ENCODE measurements at regions not wholly inside any gene's neighbourhood (a gene's known extent, or its start where the extent isn't known, plus 50 kb on each side); places are given as distances from the start of the nearest gene placed in this dataset.
"Not testable (repeated sequence)": the region's sequence is repeated elsewhere in the genome, so short reads cannot be mapped to it uniquely, and the experiment has no call there.

DNA sequence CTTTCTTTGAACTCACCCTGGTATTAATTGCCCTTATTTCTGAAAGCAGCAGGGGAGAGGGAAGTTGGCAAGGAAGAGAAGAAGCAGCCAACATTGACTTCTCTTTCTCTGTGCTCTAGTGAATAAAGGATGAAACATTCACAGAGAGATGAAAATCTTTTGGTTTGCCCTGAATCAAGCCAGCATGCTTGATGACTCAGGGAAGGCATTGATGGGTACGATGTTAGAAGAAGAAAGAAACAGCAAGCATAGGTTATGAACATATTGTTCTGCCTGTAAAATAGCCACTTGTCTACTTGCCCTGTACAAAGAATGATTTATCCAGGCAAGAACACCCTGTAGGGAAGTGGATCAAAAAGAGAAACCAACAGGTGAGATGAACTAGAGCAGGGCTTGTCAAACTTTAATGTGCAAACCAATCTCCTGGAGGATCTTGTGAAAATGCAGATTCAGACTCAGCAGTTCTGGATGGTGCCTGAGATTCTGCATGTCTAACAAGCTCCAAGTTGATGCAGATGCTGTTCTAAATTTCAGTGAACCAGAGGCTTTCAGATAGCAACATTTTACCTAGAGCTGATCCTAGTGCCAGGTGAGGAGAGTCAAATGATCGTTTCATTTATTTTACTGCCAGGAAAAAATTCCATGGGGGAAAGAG lies 586.6 kb upstream of the TLE4 start:
- DNase-seq = peak; percentile 34

DNA sequence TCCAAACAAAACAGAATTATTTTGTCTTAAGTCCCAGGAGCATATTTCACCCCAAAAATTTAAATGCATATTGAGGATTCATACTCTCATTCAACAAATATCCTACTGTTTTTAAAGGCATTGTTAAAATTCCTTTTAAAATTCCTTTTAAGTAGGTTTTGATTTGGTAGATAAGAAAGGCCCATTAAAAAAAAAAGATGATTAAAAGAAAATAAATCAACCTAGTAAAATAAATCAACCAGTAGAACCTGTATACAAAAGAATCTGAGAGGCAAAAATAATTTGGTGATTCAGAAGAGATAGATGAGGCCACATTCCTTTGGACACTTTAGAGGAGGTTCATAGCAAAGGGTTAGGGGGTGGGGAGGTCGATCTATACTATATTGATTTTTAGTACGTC lies 585.3 kb upstream of the TLE4 start:
- peak; percentile 33 for DNase-seq

DNA sequence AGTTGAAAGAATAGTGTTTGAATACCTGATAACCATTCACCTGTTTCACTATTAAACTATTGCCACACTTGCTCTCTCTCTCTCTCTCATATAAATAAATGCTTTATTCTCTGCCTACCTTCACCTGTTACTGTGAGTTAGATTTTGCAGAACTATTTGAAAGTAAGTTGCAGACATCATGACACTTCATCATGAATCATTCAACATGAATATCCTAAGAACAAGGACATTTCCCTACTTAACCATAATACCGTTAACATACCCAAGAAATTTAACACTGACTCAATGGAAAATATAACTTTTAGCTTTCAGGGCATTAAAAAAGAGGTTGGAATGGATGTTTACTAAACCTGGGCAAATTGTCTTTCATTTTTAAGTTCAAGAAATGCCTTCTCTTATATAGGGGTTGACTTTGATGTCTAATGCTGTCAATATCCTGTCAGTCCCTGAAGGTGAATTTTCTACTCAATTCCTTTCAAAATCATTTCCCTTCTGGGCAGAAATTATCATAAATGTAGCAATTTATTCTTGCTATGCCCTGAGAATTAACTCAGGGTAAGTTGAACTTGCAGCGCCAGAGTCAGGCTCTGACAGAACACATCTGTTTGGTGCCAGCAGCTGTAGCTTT lies 582.6 kb upstream of the TLE4 start:
- DNase-seq = no peak

DNA sequence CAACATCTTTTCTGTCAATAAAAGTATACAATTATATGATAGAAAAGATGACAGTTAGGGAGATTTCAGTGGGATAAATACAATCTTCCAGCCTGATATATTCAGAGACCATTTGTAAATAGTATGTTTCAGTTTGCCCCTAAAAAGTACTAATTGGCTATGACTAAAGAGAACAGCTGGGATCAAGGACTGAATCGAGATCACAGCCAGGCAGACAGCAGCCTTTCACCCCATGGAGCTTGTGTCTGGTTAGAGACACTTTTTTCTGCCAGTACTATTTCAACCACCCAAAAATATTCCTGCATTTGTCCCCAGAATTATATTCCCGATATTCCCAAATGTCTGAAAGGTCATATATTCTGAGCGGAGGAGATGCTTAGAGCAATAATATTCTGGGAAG lies 577.3 kb upstream of the TLE4 start:
- DNase-seq = no peak

DNA sequence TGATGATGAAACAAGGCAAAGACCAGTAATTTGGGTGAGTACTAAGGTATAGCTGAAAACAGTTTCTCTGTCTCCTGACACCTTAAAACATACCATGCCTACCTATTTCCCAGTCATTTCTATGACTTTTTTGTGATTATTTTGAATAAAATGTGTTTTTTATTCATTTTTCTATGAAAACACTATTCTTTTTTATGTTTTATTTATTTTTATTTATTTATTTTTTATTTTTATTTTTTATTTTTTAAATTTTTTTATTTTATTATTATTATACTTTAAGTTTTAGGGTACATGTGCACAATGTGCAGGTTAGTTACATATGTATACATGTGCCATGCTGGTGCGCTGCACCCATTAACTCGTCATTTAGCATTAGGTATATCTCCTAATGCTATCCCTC lies 576.8 kb upstream of the TLE4 start:
- not testable (repeated sequence) for DNase-seq

DNA sequence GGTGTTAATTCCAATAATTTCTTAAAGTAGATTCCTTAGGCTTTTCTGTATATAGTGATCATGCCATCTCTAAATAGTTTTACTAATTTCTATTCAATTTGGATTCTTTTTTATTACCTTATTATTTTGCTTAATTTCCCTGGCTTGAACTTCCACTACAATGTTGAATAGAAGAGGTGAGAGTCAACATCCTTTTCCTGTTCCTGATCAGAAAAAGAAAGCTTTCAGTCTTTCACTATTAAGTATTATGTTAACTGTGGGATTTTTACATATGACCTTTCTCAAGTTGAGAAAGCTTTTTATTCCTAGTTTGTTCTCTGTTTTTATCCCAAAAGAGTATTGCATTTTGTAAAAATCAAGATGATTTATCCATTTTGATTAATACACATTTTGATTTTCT lies 574.5 kb upstream of the TLE4 start:
- DNase-seq = no peak

DNA sequence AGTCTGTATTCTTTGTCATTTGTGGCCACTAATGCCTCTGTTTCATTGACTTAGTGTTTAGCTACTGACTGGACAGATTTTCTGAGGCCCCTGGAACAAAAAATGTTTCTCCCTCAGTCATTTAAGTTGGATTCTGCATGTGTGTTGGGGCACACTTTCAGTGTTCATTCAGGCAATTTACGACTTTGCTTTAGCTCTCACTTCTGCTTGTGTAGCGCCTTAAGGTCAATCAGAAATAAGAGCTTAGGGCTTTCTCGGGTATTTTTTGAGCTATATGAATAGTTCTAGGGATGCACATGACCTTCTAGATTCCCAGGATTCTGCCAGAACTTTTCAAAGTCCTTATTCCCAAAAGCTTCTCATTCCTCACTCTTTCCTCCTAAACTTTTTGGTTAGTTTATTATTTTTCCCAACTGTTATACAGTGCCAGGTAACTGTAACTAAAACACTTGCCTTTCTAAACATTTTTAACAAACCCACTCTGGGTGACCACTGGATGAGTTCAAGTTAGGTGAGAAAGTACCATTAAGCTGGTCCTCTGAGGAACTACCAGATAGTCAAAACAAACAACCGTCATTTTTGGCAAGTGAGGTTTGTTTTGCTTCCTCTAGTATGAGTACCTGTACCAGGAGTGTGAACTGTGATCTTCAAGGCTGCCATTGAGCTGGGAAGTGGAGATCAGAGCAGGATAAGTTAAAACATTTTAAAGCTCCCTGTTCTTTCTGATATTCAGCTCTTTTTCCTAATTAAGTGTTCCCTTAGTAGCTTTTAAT lies 571.3 kb upstream of the TLE4 start:
- DNase-seq = no peak

DNA sequence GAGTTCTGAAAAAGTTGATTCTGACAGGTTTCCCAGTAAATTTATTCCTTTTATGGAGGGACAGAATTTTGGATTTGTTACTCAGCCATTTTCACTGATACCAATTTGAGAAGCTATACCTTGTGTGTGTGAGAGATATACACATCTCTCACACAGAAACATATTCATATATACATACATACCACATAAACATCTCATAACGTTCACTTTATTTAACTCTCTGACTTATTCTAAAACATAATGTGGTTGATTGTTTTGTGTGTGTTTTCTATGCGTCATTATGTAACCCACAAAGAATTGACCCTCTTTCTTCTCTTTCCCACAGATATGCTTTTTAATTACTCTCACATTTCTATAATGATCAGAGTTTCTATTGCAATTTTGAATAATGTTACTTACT lies 570.8 kb upstream of the TLE4 start:
- no peak for DNase-seq

DNA sequence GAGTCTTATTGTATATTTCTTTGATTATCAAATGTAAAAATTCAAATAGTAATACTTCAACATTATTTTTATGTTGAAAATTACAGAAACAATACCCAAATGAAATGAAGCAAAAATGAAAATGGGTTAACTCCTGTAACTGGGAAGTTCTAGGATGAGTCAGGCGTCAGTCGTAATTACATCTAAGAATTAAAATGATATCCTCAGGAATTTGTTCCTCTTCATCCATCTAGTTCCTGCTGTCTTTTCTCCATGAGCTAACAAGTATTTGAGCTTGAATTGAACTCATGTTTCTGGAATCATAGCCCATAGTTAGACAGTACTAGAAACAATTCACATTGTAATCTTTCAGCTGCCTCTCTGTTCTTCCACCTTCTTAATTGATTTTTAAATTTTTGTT lies 568.3 kb upstream of the TLE4 start:
- DNase-seq = no peak

DNA sequence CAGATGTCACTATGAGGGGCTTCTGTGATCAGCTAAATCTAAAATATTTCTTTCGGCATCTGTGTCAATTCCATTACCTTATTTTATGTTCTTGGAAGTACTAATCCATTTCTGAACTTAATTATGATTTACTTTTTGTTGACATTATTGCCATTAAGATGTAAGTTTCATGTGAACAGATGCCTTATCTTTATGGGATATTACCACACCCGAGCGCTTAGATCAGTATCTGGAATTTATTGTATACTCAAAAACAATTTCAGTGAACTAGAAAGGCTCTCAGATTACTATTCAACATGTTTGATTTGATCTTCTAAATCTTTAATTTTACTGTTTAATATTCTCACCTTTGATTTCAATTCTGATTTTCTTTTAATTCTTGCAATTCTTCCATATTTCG lies 567.7 kb upstream of the TLE4 start:
- no peak for DNase-seq

DNA sequence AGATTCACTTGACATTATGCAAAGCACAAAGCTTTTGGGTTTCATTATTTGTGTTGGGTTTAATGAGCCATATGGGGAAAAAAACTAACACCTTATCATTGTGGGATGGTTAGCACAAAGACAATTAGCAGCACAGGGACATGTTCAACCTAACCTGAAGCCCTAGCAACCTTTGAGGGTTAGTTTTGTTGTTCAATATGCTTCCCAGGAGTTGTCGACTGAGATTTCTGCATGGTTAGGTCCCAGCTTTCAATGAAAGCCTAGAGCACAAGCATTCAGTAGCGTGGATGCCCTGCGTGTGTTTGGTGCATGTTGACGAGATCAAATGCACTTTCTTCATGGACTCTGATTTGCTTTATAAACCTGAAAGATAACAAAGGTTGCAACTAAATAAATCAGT lies 565.2 kb upstream of the TLE4 start:
- DNase-seq = no peak

DNA sequence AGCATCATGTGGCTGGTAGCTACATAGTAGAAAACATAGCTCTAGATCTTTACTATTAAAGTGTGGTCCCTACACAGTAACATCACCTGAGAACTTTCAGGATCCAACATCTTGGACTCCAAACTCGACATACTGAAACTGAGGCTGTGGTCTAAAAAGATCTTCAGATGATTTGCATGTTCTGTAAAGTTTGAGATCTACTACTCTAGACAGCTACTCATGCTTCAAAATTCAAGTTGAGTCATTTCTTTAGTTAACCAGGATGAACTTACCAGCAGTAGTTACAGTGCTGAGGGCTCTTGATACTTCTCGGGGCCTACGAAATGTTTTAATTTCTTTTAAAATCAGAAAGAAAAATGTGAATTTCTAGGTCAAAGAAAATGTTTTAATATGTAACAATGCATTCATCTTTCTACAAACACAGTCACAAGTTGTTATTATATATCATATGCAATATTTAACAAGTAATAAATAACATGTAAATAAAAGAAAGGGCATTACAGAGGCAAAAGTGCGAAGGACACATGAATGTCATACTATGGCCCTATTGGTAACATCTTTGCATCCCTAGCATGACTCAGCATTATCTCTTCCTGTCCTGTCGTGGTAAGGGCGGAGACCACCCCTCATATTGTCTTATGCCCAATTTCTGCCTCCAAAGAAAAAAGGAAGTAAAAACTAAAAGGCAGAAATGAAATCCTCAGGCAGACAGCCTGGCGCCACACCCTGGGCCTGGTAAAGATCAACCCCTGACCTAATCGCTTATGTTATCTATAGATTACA lies 563.9 kb upstream of the TLE4 start:
- DNase-seq = no peak

DNA sequence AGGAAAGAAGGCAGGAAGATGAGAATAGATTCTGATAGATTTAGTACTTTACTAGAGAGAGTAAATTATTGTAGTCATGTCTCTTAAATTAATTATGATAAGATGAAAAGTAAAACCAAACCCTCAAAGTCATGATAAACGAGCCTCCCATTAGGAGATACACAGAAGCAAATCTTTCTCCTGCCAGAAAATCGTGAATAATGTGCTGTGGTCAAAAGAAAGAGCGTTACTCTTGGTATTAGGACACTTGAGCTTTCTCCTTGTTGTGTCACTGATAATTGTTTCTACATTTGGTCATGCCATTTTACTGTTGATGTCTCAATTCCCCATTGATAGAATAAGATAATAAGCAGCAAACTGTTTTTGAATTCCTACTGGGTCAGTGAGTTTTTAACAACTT lies 562.8 kb upstream of the TLE4 start:
- no peak for DNase-seq

DNA sequence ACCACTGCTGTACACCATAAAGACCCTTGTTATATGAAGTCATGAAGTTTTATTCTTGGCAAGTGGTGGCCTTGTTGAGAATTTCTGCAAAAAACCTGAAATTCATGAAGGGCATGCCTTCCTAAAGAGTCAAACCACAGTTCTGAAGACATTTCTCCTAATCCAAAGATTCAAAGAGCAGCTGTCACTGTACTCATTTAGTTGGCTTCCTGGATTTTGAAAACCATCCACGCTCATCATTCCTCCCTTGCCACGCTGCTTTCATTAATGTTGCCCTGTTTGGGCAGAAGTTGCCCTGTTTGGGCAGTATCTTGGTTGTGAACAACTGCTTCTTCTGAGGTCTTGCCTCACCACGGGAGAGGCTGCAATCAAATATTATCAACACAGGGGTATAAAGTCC lies 560.3 kb upstream of the TLE4 start:
- no peak for DNase-seq

DNA sequence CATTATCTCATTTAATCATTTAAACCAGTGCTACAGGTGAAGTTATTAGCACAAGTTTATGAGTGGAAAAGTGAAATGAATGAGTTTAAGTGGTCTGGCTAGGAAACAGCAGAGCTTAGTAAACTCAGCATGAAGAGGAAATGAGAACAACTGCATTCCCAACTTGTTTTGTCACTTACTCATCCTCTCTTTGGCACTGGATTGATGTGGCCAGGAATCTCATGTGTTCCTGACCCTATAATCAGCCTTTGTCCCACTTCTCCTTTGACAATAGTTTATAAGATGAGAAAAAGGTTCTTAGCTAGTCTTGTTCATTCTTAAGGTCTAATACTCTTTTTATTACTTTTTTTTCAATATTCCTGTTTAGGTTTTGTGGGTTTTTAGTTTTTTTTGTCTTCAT lies 559.2 kb upstream of the TLE4 start:
- peak; percentile 42 for DNase-seq

DNA sequence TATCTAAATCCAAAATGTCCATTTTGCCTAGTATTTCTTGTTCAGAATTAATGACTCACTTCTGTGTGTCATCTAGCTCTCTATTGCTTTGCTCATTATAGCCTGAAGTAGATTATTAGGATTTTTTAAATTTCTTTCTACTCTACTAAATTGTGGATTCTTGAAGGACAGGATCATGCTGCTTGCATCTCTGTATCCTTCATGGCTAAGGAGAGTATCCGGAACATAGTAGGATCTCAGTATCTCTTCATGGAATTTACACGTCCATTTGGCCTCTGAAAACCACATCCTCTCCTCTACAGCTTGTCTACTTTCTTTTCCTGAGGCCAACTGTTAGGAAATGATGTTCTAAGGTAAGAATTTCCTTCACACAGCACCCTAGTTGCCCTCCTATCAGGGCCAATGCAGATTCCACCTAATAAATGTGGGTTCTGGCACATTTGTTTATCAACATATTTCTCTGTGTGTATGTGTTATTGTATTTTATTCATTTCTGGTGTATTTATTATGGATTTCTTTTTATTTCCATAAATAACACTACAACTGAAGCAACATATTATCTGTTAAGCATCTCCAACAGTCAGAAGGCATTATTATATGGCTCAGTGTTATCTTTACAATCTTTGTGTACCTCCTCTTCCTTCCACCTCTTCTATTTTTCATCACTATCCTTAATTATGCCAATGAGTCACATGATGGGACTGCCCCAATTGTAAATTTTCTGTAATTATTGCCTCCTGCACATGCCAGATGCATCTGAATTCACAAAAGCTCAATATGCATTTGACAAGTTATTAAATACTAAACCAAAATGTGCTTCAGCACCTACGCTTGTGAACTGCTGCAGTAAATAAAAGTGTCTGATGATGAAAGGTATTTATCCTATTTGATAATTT lies 557.8 kb upstream of the TLE4 start:
- peak; percentile 67 for DNase-seq

DNA sequence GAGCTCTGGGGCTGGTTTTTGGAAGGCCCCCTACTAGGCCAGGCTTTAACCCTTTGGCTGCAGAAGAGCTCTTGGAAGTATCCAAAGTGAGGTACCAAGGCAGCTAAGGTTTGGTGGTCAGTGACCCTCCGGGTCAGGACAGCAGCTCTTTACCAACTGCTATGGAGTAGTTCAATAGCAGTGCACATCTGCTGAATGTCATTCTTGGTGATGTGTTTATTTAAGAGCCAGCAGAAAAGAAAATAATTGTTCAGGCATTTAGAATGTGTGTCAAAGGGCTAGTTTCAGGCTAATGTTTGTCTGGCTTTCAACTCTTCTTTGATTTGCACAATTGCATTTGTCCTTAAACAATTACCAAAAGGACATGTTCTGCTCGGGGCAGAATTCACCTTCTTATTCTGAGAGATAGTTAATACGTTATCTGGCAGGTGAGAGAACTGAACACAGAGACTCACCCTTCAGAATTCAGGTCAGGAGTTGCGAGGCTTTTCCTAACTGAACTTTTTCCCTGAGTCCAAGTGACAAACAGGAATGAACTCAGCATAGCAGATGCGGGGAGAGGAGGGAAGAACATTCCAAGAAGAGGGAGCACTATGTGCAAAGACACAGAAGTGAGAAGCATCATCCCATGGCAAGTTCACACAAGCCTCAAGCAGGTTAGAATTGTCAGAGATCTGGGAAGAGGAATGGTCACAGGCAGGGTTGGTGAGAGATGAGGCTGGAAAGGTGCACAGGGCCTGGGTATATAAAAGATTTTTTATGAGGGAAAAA lies 556.7 kb upstream of the TLE4 start:
- no peak for DNase-seq

DNA sequence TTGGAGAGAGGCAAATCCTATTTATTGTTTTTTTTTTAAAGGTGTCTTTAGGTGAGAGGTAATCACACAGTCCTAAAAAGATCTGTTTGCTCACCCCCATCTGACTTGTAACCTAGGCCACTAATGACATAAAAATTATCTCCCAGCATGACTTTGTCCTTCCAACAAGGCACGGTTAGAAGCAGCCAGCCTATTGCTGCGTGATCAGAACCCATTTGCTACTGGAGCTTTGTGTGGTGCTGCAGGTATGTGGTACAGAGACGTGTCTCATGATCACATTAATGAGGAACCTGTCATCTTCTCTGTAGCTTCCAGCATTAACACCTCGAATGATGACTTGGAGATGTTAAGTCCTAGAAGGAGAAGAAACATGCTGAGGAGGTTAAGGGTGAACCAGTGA lies 555.8 kb upstream of the TLE4 start:
- no peak for DNase-seq

DNA sequence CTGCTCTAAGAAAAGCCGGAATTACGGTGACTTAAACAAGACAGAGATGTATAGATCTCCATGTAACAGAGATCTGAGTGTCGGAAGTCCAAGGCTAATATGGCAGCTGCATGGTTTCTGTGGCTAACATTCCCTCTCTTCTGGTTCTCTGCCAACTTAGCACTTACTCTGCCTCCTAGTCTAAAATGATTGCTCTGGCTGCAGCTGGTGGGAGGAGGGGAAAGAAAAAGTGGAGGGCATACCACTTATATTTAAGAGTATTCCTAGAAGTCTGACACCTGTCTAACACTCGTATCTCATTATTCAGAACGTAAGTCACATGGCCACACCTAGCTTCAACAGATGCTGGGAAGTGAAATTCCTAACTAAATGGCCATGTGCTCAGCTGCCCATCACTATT lies 551.5 kb upstream of the TLE4 start:
- no peak for DNase-seq

DNA sequence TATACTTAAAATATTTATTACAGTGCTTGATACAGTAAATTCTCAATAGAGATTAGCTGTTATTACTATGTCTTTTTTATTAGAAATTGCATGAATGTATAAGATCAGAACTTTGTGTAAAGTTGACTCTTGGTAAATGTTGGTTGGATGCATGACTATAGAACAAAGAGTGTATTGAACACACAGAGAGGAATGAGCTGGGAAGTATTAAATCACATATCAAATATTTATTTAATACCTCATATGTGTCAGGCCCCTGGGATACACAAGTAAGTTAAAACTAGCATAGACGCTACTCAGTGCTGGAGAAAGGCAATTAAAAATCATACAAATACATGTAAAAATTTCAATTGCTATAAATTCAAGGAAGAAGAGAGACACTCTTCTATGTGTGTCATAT lies 550.7 kb upstream of the TLE4 start:
- no peak for DNase-seq

DNA sequence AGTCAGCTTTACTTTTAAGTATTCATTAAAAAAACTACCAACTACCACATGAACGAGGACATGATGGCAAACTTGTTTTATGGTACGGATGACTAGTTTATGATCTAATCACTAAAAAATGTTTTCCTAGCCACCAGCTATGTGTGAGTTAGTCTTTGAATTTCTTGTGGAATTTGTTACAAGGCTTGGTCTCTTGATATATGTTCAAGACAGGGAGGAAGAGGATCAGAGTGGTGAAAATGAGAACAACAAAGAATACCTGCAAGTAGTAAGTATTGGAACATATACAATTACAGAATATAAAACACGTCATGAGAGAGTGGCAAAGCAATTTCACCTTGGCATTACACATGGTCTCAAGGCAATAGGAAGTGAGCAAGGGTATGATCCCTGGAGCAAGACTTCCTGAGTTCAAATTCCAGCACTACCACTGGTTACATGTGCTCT lies 548.6 kb upstream of the TLE4 start:
- DNase-seq = peak; percentile 97

All from fibroblast of skin of abdomen (primary cell).